ENCODE measurements at regions not wholly inside any gene's neighbourhood (a gene's known extent, or its start where the extent isn't known, plus 50 kb on each side); places are given as distances from the start of the nearest gene placed in this dataset.

GRCh38 chr2:242063436-242063835 lies 193.9 kb downstream of the RTP5 start:
- TF ChIP-seq CTCF (IDR thresholded peaks at IDR 0.05; ENCODE audit: insufficient read depth, low read length), result no peak
- no peak for TF ChIP-seq POLR2AphosphoS5 (IDR thresholded peaks at IDR 0.05; ENCODE audit: low read depth)
- TF ChIP-seq GABPA (IDR thresholded peaks at IDR 0.05; ENCODE audit: low read depth), result no peak
